ENCODE measurements at regions not wholly inside any gene's neighbourhood (a gene's known extent, or its start where the extent isn't known, plus 50 kb on each side); places are given as distances from the start of the nearest gene placed in this dataset.
"Not testable (repeated sequence)": the region's sequence is repeated elsewhere in the genome, so short reads cannot be mapped to it uniquely, and the experiment has no call there.

DNA sequence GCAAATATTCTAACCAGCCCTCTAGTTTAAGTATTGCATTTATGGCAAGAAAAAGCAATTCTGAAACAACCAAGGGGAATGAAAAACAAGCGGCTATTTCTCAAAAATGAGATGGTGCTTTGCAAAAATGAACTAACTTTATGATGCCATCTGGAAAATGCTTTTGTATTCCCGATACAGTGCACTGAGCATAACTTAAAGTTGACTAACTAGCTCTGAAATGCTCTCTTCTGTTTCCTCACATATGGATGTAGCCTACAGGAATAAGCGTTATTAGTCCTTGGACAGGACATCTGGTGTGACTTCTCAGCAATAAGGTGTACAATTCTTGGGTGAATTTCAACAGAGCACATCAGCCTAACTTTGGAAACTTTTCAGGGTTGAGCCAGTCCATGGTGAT lies 228.2 kb upstream of the DDI1 start:
- no peak for DNase-seq

DNA sequence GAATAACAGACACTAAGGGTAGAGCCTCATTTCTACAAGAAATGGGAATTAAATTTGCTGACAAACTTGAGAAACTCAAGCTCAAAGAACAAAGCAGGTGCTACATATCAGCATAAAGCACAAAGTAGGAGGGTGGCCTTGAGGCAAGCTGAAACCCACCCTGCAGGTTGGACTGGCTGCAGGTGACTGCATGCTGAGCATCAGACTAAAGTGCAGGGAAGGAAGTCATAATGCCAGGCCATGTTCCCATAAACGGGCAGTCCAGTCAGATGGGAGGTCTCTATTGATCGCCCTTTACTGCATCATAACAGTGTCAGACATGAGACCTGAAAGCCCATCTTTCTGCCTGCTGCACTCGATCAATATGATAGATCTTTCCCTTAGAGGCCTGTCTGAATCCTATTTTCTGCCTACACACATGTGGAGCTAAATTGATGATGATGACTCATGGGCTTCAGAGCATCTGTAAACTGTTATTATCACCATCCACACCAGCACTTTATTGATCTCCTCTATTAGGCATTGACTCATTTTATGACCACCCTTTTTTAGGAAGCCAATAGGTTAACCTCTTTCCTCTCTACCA lies 224.5 kb upstream of the DDI1 start:
- DNase-seq = no peak

- DNase-seq = no peak
Observed at GRCh38 chr11:103812680-103813079, 223.8 kb upstream of the DDI1 start.

DNA sequence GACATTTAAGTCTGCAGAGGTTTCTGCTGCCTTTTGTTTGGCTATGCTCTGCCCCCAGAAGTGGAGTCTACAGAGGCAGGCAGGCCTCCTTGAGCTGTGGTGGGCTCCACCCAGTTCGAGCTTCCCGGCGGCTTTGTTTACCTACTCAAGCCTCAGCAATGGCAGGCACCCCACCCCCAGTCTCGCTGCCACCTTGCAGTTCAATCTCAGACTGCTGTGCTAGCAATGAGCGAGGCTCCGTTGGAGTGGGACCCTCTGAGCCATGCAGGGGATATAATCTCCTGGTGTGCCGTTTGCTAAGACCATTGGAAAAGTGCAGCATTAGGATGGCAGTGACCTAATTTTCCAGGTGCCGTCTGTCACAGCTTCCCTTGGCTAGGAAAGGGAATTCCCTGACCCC lies 216.1 kb upstream of the DDI1 start:
- DNase-seq = not testable (repeated sequence)

- no peak for DNase-seq
Observed at GRCh38 chr11:103824116-103824515, 212.3 kb upstream of the DDI1 start.

DNA sequence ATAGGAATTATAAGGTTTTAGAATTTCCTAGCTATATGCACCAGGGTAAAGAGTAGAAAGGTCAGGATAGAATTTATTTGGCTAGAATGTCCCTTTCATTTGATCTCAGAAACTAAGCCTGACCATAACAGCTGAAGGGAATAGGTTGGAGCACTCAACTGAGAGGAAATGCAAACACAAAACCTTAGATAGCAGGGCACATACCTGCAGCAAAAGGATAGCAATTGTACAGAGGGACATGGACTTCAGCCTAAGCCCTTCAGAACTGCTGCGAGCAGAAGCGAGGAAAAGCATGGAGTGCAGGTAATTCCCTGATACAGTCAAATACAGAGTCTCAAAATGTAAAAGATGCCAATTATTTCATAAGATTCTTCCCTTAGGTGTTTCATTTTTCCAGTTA lies 211.0 kb upstream of the DDI1 start:
- no peak for DNase-seq

DNA sequence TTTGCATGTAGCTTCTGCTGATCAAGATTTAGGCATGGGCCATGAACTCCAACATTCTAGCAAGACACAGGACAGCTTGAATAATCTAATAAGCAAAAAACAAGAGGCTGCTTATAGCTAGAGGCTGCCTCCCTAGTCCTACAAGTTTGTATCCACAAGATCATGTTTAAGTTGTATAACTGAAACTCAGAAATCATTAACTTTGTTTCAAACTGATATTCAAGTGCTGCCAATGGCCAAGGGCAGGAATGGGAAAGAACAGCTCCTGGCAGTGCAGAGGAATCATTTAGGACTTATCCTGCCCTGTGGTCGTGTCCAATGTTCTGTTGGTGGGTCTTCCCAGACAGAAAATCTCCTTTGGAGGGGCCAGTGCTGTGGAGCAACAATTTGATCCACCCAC lies 209.6 kb upstream of the DDI1 start:
- no peak for DNase-seq

GRCh38 chr11:103829596-103829995 lies 206.8 kb upstream of the DDI1 start:
- DNase-seq = no peak

GRCh38 chr11:103830205-103830604 lies 206.2 kb upstream of the DDI1 start:
- DNase-seq = no peak

GRCh38 chr11:103832762-103833161 lies 203.7 kb upstream of the DDI1 start:
- no peak for DNase-seq

DNA sequence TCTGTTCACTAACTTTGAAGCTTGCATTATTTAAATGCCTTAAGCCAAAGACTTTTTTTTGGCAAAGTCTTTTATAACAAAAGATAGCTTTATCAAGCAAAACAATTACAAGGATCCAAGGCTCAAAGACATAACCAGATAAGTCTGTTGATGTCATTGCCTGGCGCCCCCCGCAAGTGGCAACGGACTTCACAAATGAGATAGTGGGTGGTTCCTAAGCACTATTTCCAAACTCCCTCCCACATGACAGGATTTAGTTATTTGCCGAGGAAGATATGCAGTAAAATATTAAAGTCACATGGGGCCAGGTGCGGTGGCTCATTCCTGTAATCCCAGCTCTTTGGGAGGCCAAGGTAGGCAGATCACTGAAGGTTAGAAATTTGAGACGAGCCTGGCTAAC lies 194.2 kb upstream of the DDI1 start:
- DNase-seq = no peak

DNA sequence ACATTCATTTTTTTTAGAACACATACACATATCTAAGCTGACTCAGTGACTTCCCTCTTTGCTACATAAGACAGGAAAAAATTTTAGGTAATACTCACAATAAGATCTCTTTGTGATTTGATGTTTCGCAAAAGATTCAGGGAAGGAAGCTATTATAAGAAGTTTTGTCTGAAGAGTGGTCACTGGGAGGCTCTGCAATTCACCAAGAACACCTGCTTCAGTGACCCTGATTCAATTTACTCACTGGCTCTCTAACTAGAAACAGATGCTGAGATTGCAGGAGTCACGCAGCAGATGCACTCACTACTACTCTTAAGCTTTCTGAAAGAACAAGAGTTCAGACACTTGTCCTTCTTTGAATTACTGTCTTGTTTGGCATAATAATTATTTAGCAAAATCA lies 193.6 kb upstream of the DDI1 start:
- DNase-seq = no peak

GRCh38 chr11:103844327-103845215 lies 191.9 kb upstream of the DDI1 start:
- no peak for DNase-seq

GRCh38 chr11:103845331-103845730 lies 191.1 kb upstream of the DDI1 start:
- DNase-seq = no peak

GRCh38 chr11:103848686-103849085 lies 187.8 kb upstream of the DDI1 start:
- DNase-seq = no peak

GRCh38 chr11:103849366-103849765 lies 187.1 kb upstream of the DDI1 start:
- DNase-seq = no peak

DNA sequence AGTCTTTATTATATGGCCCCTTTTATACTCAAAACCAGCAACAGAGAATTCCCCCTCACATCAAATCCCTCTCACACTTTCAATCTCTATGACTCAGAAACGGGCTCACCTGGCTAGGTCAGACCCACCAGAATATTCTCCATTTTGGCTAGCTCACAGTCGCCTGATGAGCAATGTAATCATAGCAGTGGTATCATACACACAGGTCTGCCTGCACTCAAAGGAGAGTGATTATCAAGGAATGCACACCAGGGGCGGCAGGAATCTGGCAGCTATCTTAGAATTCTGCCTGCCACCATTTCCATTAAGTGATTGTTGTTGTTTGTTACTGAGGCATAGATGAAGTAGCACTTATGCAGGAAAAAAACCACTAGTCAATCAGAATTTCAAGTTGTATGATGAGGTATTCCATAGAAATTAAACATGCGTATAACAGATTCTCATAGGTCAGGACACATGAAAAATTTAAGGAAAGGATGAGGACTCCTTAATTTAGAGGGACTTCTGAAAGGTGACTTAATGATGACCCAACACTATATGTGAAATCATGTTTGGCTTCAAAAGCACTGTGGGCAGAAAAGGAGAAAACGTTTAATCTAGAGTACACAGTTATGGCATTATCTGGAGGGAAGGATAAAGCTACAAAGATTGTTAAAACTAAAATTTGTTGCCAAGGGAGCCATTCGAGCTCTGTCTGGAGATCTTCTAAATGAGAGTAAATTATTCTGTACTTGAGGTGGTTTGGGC lies 185.8 kb upstream of the DDI1 start:
- no peak for DNase-seq

- no peak for DNase-seq
Observed at GRCh38 chr11:103851166-103851651, 185.2 kb upstream of the DDI1 start.

Measured in inflammatory macrophage treated with lipopolysaccharide for 1 hour (primary cell).